ENCODE measurements at regions not wholly inside any gene's neighbourhood (a gene's known extent, or its start where the extent isn't known, plus 50 kb on each side); places are given as distances from the start of the nearest gene placed in this dataset.

- TF ChIP-seq POLR2A (IDR thresholded peaks at IDR 0.05) (no peak), POLR2AphosphoS5 (IDR thresholded peaks at IDR 0.05) (no peak), EP300 (IDR thresholded peaks at IDR 0.05) (no peak), CTCF (IDR thresholded peaks at IDR 0.05) (no peak)
Observed at GRCh38 chr6:121929301-121929700, 470.2 kb upstream of the HSF2 start.

Data from gastroesophageal sphincter (tissue), 3 donors.